Naive B cell (primary cell): ENCODE measurements at regions not wholly inside any gene's neighbourhood (a gene's known extent, or its start where the extent isn't known, plus 50 kb on each side); places are given as distances from the start of the nearest gene placed in this dataset.

Source experiments
- ATAC-seq, 2 donors: fragments of 150-1000 bp; cut with Tn5 transposase; 2 replicates each; pipeline ENCODE4 v1.10.0; 2021; ENCODE audit warnings: low read depth in 2 of 2, mild to moderate bottlenecking in 2 of 2, moderate library complexity in 2 of 2
- DNase-seq: peaks from one replicate; pipeline ENCODE4 v3.0.0; 2022
- H3K27ac Mint-ChIP-seq, 6 donors: one replicate each; pipeline ENCODE4 v1.8.0; 2020 to 2022; ENCODE audit warnings: mild to moderate bottlenecking in 6 of 6, mixed read lengths in 6 of 6, moderate library complexity in 5 of 6, inconsistent platforms in 2 of 6
- H3K27me3 Mint-ChIP-seq, 3 donors: one replicate each; pipeline ENCODE4 v1.8.0; 2021 to 2022; ENCODE audit warnings: mixed read lengths in 3 of 3, mild to moderate bottlenecking in 1 of 3
- H3K36me3 Mint-ChIP-seq, 2 donors: one replicate each; pipeline ENCODE4 v1.8.0; 2020 to 2022; ENCODE audit warnings: mixed read lengths in 2 of 2, inconsistent platforms in 1 of 2, mild to moderate bottlenecking in 1 of 2
- H3K4me1 Mint-ChIP-seq, 3 donors: one replicate each; pipeline ENCODE4 v1.8.0; 2020 to 2022; ENCODE audit warnings: mixed read lengths in 3 of 3, inconsistent platforms in 1 of 3, mild to moderate bottlenecking in 1 of 3, moderate library complexity in 1 of 3
- H3K4me3 Mint-ChIP-seq, 8 donors: one replicate each; pipeline ENCODE4 v1.8.0; 2020 to 2022; ENCODE audit warnings: mild to moderate bottlenecking in 8 of 8, mixed read lengths in 8 of 8, moderate library complexity in 8 of 8, inconsistent platforms in 2 of 8
- H3K9me3 Mint-ChIP-seq, 7 donors: one replicate each; pipeline ENCODE4 v1.8.0; 2020 to 2022; ENCODE audit warnings: mixed read lengths in 7 of 7, mild to moderate bottlenecking in 5 of 7, inconsistent platforms in 2 of 7, moderate library complexity in 1 of 7

DNA sequence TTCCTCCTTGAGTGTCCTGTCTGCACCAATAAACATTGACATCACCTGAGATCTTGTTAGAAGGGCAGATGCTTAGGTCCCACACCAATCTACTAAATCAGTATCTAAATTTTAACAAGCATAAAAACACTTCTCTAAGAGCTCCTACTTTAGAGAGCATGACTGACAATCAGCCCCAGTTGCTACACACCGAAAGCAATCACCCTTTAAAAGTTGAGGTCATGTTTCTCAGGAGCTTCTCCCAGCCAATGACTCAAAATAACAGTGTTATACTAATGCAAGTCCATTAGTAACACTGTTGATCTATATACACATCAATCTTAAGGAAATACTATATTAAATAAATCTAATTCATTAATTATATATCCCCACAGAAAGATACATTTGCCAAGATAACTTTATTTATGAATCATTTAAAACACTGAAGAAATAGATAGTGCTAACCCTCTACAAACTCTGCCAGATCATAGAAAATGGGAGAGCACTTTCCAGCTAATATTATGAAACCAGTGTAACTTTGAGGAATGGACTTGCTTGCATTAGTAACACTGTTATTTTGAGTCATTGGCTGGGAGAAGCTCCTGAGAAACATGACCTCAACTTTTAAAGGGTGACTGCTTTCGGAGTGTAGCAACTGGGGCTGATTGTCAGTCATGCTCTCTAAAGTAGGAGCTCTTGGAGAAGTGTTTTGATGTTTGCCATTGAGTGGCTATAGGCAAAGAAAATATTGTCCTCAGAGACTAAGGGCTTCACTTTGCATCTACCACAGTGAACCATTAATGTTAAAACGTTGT, 109.8 kb upstream of the HDX start:
- no peaks in the 10 kb centered on the region for H3K4me1 Mint-ChIP-seq
- DNase-seq (no peak), ATAC-seq (no peak)
- H3K36me3 Mint-ChIP-seq = no peaks in the 10 kb centered on the region
- peaks cover 0 to 11% (median 1%) of the 10 kb centered on the region in 7 donors for H3K9me3 Mint-ChIP-seq
- H3K27me3 Mint-ChIP-seq = no peaks in the 10 kb centered on the region
- no peak overlapping the region for H3K27ac Mint-ChIP-seq
- H3K4me3 Mint-ChIP-seq = no peak overlapping the region

DNA sequence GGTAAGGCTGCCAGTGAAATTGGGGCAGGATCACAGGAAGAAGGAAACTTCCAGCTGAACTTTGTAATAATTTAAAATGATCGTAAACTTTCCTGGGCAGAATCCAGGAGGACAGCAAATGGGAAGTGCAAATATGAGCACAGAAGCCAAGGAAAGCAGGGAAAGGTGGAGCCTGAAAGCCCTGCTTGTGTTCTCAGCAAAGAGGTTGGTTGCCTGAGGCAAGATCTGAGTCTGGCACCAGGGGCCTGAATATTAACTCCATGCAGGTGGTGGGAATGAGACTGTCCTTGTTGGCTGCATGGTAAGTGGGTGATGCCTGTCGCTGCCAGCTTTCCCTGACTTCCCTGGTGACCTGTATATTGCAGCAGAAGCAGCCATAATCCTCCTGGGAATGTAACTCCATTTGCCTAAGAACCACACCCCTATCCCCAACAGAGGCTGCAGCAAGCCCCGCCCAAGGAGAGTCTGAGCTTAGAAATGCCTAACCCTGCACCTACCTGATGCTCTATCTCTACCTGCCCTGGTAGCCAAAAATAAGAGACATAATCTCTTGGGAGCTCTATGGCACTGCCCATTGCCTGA, 132.0 kb upstream of the HDX start:
- Mint-ChIP-seq H3K36me3 (no peaks in the 10 kb centered on the region), H3K27me3 (no peaks in the 10 kb centered on the region), H3K9me3 (peaks cover 0 to 9% (median 5%) of the 10 kb centered on the region in 7 donors), H3K27ac (no peak overlapping the region), H3K4me1 (no peaks in the 10 kb centered on the region), H3K4me3 (no peak overlapping the region)
- DNase-seq (no peak), ATAC-seq (no peak)

DNA sequence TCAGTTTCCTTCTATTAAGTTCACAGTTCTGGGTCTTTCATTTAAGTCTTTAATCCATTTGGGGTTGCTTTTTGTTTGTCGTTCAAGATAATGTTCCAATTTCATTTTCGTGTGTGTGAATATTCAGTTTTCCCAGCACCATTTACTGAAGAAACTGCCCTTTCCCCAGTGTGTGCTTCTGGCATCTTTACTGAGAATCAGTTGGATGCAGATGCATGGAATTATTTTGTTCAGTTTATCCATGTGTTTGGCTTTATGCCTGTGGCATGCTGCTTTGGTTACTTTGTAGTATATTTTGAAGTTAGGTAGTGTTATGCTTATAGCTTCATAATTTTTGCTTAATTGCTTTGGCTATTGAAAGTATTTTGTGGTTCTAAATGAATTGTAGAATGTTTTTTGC, 163.8 kb upstream of the HDX start:
- Mint-ChIP-seq H3K36me3 (no peaks in the 10 kb centered on the region), H3K9me3 (peaks cover 0 to 3% (median 0%) of the 10 kb centered on the region in 7 donors), H3K4me3 (no peak overlapping the region), H3K27ac (no peak overlapping the region), H3K4me1 (no peaks in the 10 kb centered on the region), H3K27me3 (no peaks in the 10 kb centered on the region)
- no peak for ATAC-seq
- DNase-seq = no peak

GRCh38 chrX:84690228-84690627, 188.0 kb upstream of the HDX start:
- DNase-seq (no peak), ATAC-seq (no peak)
- Mint-ChIP-seq H3K4me1 (no peaks in the 10 kb centered on the region), H3K4me3 (no peak overlapping the region), H3K27ac (no peak overlapping the region), H3K9me3 (peaks cover 0 to 7% (median 0%) of the 10 kb centered on the region in 7 donors), H3K27me3 (no peaks in the 10 kb centered on the region), H3K36me3 (no peaks in the 10 kb centered on the region)

- H3K36me3 Mint-ChIP-seq = no peaks in the 10 kb centered on the region
- no peak overlapping the region for H3K4me3 Mint-ChIP-seq
- H3K9me3 Mint-ChIP-seq = peaks cover 0 to 5% (median 0%) of the 10 kb centered on the region in 7 donors
- DNase-seq (no peak), ATAC-seq (no peak)
- H3K4me1 Mint-ChIP-seq = no peaks in the 10 kb centered on the region
- no peak overlapping the region for H3K27ac Mint-ChIP-seq
- H3K27me3 Mint-ChIP-seq = peaks cover 0 to 7% (median 0%) of the 10 kb centered on the region in 3 donors
These were observed 207.7 kb upstream of the HDX start for GRCh38 chrX:84709987-84710386.

GRCh38 chrX:84710611-84711010, 208.4 kb upstream of the HDX start:
- no peak overlapping the region for H3K4me3 Mint-ChIP-seq
- no peaks in the 10 kb centered on the region for H3K36me3 Mint-ChIP-seq
- DNase-seq (no peak), ATAC-seq (no peak)
- peaks cover 0 to 5% (median 1%) of the 10 kb centered on the region in 3 donors for H3K4me1 Mint-ChIP-seq
- H3K9me3 Mint-ChIP-seq = peaks cover 0 to 5% (median 0%) of the 10 kb centered on the region in 7 donors
- no peak overlapping the region for H3K27ac Mint-ChIP-seq
- peaks cover 0 to 7% (median 0%) of the 10 kb centered on the region in 3 donors for H3K27me3 Mint-ChIP-seq

GRCh38 chrX:84712621-84713020, 210.4 kb upstream of the HDX start:
- Mint-ChIP-seq H3K4me3 (no peak overlapping the region), H3K27ac (no peak overlapping the region), H3K27me3 (peaks cover 0 to 7% (median 0%) of the 10 kb centered on the region in 3 donors), H3K4me1 (peaks cover 0 to 7% (median 5%) of the 10 kb centered on the region in 3 donors), H3K9me3 (peaks cover 0 to 5% (median 0%) of the 10 kb centered on the region in 7 donors), H3K36me3 (no peaks in the 10 kb centered on the region)
- no peak for DNase-seq
- ATAC-seq = no peak

- no peak overlapping the region for H3K27ac Mint-ChIP-seq
- H3K9me3 Mint-ChIP-seq = no peaks in the 10 kb centered on the region
- H3K4me1 Mint-ChIP-seq = peaks cover 0 to 7% (median 5%) of the 10 kb centered on the region in 3 donors
- no peaks in the 10 kb centered on the region for H3K27me3 Mint-ChIP-seq
- H3K4me3 Mint-ChIP-seq = no peak overlapping the region
- DNase-seq (no peak), ATAC-seq (peak in 1 of 2 donors; percentile 40)
- H3K36me3 Mint-ChIP-seq = no peaks in the 10 kb centered on the region
These were observed 213.1 kb upstream of the HDX start for GRCh38 chrX:84715315-84715714.

DNA sequence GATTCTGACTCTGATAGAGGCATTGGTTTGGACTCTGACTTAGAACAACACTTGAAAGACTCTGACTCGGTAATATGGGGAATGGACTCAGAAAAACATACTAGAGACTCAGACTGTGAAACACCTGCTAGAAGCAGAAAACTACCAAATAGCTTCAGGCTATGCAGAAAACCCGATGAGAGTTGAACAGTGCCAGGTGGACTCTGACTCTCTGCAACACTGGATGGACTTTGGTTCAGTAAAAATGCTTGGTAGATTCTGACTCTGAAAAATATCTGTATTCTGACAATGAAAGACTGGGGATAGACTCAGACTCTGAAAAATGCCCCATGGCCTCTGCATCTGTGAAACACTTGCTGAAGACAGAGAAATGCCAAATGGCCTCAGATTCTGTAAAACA, 215.1 kb upstream of the HDX start:
- DNase-seq (no peak), ATAC-seq (no peak)
- H3K9me3 Mint-ChIP-seq = no peaks in the 10 kb centered on the region
- no peak overlapping the region for H3K4me3 Mint-ChIP-seq
- peak overlapping the region in 1 of 6 donors; percentile 46 for H3K27ac Mint-ChIP-seq
- no peaks in the 10 kb centered on the region for H3K27me3 Mint-ChIP-seq
- no peaks in the 10 kb centered on the region for H3K36me3 Mint-ChIP-seq
- peaks cover 0 to 7% (median 5%) of the 10 kb centered on the region in 3 donors for H3K4me1 Mint-ChIP-seq

DNA sequence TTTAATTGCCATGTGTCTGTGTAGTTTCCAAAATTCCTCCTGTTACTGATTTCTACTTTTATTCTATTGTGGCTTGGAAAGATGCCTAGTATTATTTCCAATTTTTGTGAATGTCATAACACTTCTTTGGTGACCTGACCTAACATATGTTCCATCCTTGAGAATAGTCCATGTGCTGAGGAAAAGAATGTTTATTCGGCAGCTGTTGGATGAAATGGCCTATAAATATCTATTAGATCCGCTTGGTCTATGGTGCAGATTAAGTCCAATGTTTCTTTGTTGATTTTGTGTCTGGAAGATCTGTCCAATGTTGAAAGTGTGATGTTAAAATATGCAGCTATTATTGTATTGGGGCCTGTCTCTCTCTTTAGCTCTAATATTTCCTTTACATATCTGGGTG, 219.2 kb upstream of the HDX start:
- DNase-seq = no peak
- no peaks in the 10 kb centered on the region for H3K36me3 Mint-ChIP-seq
- H3K4me3 Mint-ChIP-seq = no peak overlapping the region
- H3K27me3 Mint-ChIP-seq = no peaks in the 10 kb centered on the region
- no peak for ATAC-seq
- no peak overlapping the region for H3K27ac Mint-ChIP-seq
- H3K4me1 Mint-ChIP-seq = no peaks in the 10 kb centered on the region
- no peaks in the 10 kb centered on the region for H3K9me3 Mint-ChIP-seq

- Mint-ChIP-seq H3K4me3 (no peak overlapping the region), H3K27me3 (peaks cover 0 to 4% (median 2%) of the 10 kb centered on the region in 3 donors), H3K9me3 (no peaks in the 10 kb centered on the region), H3K4me1 (peaks cover 0 to under 1% (median 0%) of the 10 kb centered on the region in 3 donors), H3K27ac (no peak overlapping the region), H3K36me3 (no peaks in the 10 kb centered on the region)
- DNase-seq (no peak), ATAC-seq (no peak)
These were observed 222.3 kb upstream of the HDX start for GRCh38 chrX:84724576-84724975.

DNA sequence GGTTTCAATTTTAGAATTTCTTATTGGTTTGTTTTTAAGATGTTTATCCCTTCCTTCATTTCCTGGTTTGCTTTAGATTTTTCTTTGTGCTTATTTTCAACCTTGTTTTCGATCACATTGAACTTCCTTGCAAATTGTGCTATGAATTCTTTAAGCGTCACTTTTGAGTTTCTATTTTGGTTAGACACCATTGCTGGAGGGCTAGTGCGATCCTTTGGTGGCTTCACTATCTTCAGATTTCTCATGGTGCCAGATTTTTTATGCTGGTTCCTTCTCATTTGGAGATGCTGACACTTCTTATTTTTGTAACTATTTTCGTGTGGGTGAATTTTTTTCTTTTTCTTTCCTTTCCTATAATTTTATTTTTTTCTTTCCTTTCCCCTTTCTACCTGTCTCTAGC, 227.2 kb upstream of the HDX start:
- Mint-ChIP-seq H3K4me3 (no peak overlapping the region), H3K27me3 (peaks cover 0 to 8% (median 4%) of the 10 kb centered on the region in 3 donors), H3K9me3 (no peaks in the 10 kb centered on the region), H3K27ac (no peak overlapping the region), H3K4me1 (peaks cover 0 to 3% (median 0%) of the 10 kb centered on the region in 3 donors), H3K36me3 (no peaks in the 10 kb centered on the region)
- no peak for ATAC-seq
- DNase-seq = no peak

- no peak overlapping the region for H3K4me3 Mint-ChIP-seq
These were observed 227.6 kb upstream of the HDX start for GRCh38 chrX:84729809-84730208.

GRCh38 chrX:84735025-84735424, 232.8 kb upstream of the HDX start:
- Mint-ChIP-seq H3K4me1 (no peaks in the 10 kb centered on the region), H3K27ac (no peak overlapping the region), H3K36me3 (no peaks in the 10 kb centered on the region), H3K27me3 (peaks cover 0 to 10% (median 7%) of the 10 kb centered on the region in 3 donors), H3K9me3 (peaks cover 0 to 2% (median 0%) of the 10 kb centered on the region in 7 donors), H3K4me3 (no peak overlapping the region)
- DNase-seq (no peak), ATAC-seq (no peak)

More at GRCh38 chrX:84729809-84730208, 227.6 kb upstream of the HDX start:
- peaks cover 0 to 3% (median 0%) of the 10 kb centered on the region in 3 donors for H3K4me1 Mint-ChIP-seq
- peaks cover 0 to 8% (median 4%) of the 10 kb centered on the region in 3 donors for H3K27me3 Mint-ChIP-seq
- DNase-seq (no peak), ATAC-seq (peak; percentile 35 to 50)
- H3K9me3 Mint-ChIP-seq = no peaks in the 10 kb centered on the region
- H3K36me3 Mint-ChIP-seq = no peaks in the 10 kb centered on the region
- H3K27ac Mint-ChIP-seq = no peak overlapping the region
